ENCODE measurements at regions not wholly inside any gene's neighbourhood (a gene's known extent, or its start where the extent isn't known, plus 50 kb on each side); places are given as distances from the start of the nearest gene placed in this dataset.

DNA sequence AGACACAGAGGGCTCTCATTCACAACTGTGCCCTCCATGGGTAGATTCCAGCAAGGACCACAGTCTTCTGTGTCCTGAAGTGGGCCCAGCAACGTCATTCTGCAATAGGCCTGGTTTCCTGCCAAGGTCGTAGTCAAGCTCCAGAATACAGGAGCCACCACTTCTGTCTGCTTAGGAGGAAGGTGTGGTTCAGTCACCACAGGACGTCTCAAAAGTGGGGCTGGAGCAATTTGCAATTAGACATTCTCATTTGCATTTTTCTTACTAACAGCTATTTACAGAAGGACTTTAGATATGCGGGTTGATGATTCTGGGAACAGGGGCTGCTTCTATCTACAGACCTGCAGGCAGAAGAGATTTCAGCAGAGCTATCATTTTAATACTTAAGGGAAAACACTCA is 58.7 kb upstream of the MYRIP start:
- H3K79me2 ChIP-seq (replicated peaks; ENCODE audit: insufficient read depth), result no peaks in the 10 kb centered on the region
- Mint-ChIP-seq H3K27ac (no peak overlapping the region), H3K4me3 (no peak overlapping the region), H3K9me3 (no peaks in the 10 kb centered on the region; the same call in 1 of the 3 replicates), H3K4me1 (peaks cover 3% of the 10 kb centered on the region; the same call in 1 of the 3 replicates), H3K27me3 (ENCODE audit: insufficient read depth, low read depth, poor library complexity) (peaks cover 4% of the 10 kb centered on the region), H3K36me3 (ENCODE audit: low read depth) (no peaks in the 10 kb centered on the region)
- no peaks in the 10 kb centered on the region for H3K4me1 ChIP-seq (ENCODE audit: insufficient read depth)
- H3K27me3 ChIP-seq (ENCODE audit: insufficient read depth), result no peaks in the 10 kb centered on the region
- H3K9me2 ChIP-seq (ENCODE audit: insufficient read depth), result peaks cover 19% of the 10 kb centered on the region
- H3K4me3 ChIP-seq, result no peak overlapping the region
- H2AFZ ChIP-seq, result no peak overlapping the region
- DNase-seq (ENCODE audit: low spot score), result peak; percentile 1
- no peaks in the 10 kb centered on the region for H3F3A ChIP-seq (replicated peaks; ENCODE audit: low read depth)
- H4K20me1 ChIP-seq (replicated peaks; ENCODE audit: insufficient read depth), result no peaks in the 10 kb centered on the region
- H3K36me3 ChIP-seq (ENCODE audit: insufficient read depth), result no peaks in the 10 kb centered on the region
- TF ChIP-seq ZNF114 (CRISPR knock-in tag; IDR thresholded peaks at IDR 0.05), result no peak
- no peak for TF ChIP-seq CREB1 (CRISPR knock-in tag; IDR thresholded peaks at IDR 0.05; ENCODE audit: low read depth)
- TF ChIP-seq, protein P1, sequence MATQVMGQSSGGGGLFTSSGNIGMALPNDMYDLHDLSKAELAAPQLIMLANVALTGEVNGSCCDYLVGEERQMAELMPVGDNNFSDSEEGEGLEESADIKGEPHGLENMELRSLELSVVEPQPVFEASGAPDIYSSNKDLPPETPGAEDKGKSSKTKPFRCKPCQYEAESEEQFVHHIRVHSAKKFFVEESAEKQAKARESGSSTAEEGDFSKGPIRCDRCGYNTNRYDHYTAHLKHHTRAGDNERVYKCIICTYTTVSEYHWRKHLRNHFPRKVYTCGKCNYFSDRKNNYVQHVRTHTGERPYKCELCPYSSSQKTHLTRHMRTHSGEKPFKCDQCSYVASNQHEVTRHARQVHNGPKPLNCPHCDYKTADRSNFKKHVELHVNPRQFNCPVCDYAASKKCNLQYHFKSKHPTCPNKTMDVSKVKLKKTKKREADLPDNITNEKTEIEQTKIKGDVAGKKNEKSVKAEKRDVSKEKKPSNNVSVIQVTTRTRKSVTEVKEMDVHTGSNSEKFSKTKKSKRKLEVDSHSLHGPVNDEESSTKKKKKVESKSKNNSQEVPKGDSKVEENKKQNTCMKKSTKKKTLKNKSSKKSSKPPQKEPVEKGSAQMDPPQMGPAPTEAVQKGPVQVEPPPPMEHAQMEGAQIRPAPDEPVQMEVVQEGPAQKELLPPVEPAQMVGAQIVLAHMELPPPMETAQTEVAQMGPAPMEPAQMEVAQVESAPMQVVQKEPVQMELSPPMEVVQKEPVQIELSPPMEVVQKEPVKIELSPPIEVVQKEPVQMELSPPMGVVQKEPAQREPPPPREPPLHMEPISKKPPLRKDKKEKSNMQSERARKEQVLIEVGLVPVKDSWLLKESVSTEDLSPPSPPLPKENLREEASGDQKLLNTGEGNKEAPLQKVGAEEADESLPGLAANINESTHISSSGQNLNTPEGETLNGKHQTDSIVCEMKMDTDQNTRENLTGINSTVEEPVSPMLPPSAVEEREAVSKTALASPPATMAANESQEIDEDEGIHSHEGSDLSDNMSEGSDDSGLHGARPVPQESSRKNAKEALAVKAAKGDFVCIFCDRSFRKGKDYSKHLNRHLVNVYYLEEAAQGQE (IDR thresholded peaks at IDR 0.05; ENCODE audit: unreplicated experiment), result no peak
- H3K4me2 ChIP-seq, result no peak overlapping the region
- no peak for ATAC-seq
- no peak overlapping the region for H3K27ac ChIP-seq (ENCODE audit: low read depth)

DNA sequence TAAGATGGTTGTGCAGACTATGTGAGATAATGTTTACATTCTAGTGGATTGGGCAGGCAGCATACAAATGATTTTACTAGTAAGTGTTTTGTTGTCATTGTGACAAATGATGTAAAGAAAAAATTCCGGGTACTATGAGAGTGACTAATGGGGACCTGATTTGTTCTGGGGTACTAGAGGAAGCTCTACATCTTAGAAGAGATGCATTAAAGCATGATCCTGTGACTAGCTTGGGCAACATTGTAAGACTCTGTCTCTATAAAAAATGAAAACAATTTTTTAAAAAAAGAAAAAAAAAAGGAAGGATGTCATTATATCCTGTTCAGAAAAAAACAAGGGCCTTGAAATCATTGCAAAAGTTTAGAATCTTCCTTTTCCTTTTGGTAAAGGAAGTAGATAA is 58.1 kb upstream of the MYRIP start:
- ATAC-seq, result no peak
- no peak overlapping the region for H3K4me3 Mint-ChIP-seq
- H3K4me1 ChIP-seq (ENCODE audit: insufficient read depth), result no peaks in the 10 kb centered on the region

DNA sequence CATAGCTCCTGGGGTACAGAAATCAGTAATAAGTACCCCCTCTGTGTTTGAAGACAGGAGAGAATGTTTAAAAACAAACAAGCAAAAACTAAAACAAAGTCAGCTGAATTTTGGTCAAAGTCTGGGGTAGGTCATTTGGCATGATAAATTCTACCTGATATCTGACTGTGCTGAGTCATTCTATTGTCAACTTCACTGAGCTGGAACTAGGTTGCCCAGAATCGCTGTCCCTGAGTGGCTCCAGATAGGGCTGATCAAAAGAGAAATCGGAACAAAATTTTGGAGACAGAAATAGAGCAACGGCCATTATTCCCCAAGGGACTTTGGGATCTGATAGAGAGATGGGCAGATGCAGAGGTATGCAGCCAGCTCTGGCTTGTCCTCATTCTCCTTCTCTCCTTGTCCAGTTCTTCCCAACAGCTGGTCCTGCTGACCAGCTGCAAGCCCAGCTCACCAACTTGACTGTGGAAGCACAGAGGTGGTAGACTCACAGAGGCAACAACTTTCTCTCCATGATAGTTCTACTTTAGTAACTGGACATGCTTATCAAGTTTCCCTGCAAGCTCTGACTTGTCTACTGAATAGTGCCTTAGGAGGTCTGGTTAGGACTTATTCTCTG is 57.3 kb upstream of the MYRIP start:
- Mint-ChIP-seq H3K27me3 (ENCODE audit: insufficient read depth, low read depth, poor library complexity) (peaks cover 4% of the 10 kb centered on the region), H3K9me3 (peaks cover 6% of the 10 kb centered on the region), H3K4me3 (no peak overlapping the region), H3K36me3 (ENCODE audit: low read depth) (no peaks in the 10 kb centered on the region; the same call in 2 of the 3 replicates), H3K4me1 (peaks cover 3% of the 10 kb centered on the region; the same call in 1 of the 3 replicates), H3K27ac (peak overlapping the region; percentile 62)
- no peaks in the 10 kb centered on the region for H4K20me1 ChIP-seq (replicated peaks; ENCODE audit: insufficient read depth)
- no peaks in the 10 kb centered on the region for H3F3A ChIP-seq (replicated peaks; ENCODE audit: low read depth)
- no peak overlapping the region for H3K4me2 ChIP-seq
- peak overlapping the region; percentile 90 for H2AFZ ChIP-seq
- H3K27ac ChIP-seq (ENCODE audit: low read depth), result no peak overlapping the region
- TF ChIP-seq NANOG (IDR thresholded peaks at IDR 0.05; ENCODE audit: borderline replicate concordance), result no peak
- peaks cover 19% of the 10 kb centered on the region for H3K9me2 ChIP-seq (ENCODE audit: insufficient read depth)
- H3K36me3 ChIP-seq (ENCODE audit: insufficient read depth), result no peaks in the 10 kb centered on the region
- H3K79me2 ChIP-seq (replicated peaks; ENCODE audit: insufficient read depth), result no peaks in the 10 kb centered on the region
- no peak overlapping the region for H3K4me3 ChIP-seq
- ATAC-seq (no peak), DNase-seq (ENCODE audit: low spot score) (no peak)
- H3K4me1 ChIP-seq (ENCODE audit: insufficient read depth), result no peaks in the 10 kb centered on the region
- no peaks in the 10 kb centered on the region for H3K27me3 ChIP-seq (ENCODE audit: insufficient read depth)

More for the DNA sequence above, 58.1 kb upstream of the MYRIP start:
- peaks cover 4% of the 10 kb centered on the region for H3K27me3 Mint-ChIP-seq (ENCODE audit: insufficient read depth, low read depth, poor library complexity)
- no peak overlapping the region for H3K4me2 ChIP-seq
- TF ChIP-seq STAT1 (IDR thresholded peaks at IDR 0.05; ENCODE audit: unreplicated experiment) (no peak), JUNB (IDR thresholded peaks at IDR 0.05; ENCODE audit: unreplicated experiment) (no peak)
- H3K79me2 ChIP-seq (replicated peaks; ENCODE audit: insufficient read depth), result no peaks in the 10 kb centered on the region
- no peaks in the 10 kb centered on the region for H4K20me1 ChIP-seq (replicated peaks; ENCODE audit: insufficient read depth)
- no peak overlapping the region for H2AFZ ChIP-seq
- H3F3A ChIP-seq (replicated peaks; ENCODE audit: low read depth), result no peaks in the 10 kb centered on the region
- H3K36me3 Mint-ChIP-seq (ENCODE audit: low read depth), result no peaks in the 10 kb centered on the region
- no peaks in the 10 kb centered on the region; the same call in 1 of the 3 replicates for H3K9me3 Mint-ChIP-seq
- peaks cover 19% of the 10 kb centered on the region for H3K9me2 ChIP-seq (ENCODE audit: insufficient read depth)
- H3K27ac ChIP-seq (ENCODE audit: low read depth), result no peak overlapping the region
- H3K36me3 ChIP-seq (ENCODE audit: insufficient read depth), result no peaks in the 10 kb centered on the region
- no peak for DNase-seq (ENCODE audit: low spot score)
- peaks cover 3% of the 10 kb centered on the region; the same call in 1 of the 3 replicates for H3K4me1 Mint-ChIP-seq
- no peak overlapping the region for H3K4me3 ChIP-seq
- no peaks in the 10 kb centered on the region for H3K27me3 ChIP-seq (ENCODE audit: insufficient read depth)
- H3K27ac Mint-ChIP-seq, result no peak overlapping the region

Measured in GM23338 (cell line).